Testis (tissue), 2 donors: ENCODE measurements at regions not wholly inside any gene's neighbourhood (a gene's known extent, or its start where the extent isn't known, plus 50 kb on each side); places are given as distances from the start of the nearest gene placed in this dataset.

Source experiments
- DNase-seq: peaks from one replicate; pipeline ENCODE4 v3.0.0-alpha.2; 2019
- H3K27ac ChIP-seq, 2 donors: fragments of 200-600 bp; sonication (generic); one replicate each; pipeline ENCODE4 v1.5.1; 2019
- H3K27me3 ChIP-seq: fragments of 200-600 bp; sonication (generic); one replicate; pipeline ENCODE4 v1.5.1; 2019
- H3K36me3 ChIP-seq: fragments of 200-600 bp; sonication (generic); one replicate; pipeline ENCODE4 v1.5.1; 2017; ENCODE audit warnings: low read depth; ENCODE audit errors: missing control alignments
- H3K4me1 ChIP-seq: fragments of 200-600 bp; sonication (generic); one replicate; pipeline ENCODE4 v1.5.1; 2019
- H3K4me3 ChIP-seq, 2 donors: fragments of 200-600 bp; sonication (generic); one replicate each; pipeline ENCODE4 v1.5.1; 2017 to 2019
- H3K9me3 ChIP-seq: fragments of 200-600 bp; sonication (generic); one replicate; pipeline ENCODE4 v1.5.1; 2017
- POLR2A ChIP-seq: fragments of 450-650 bp; IDR thresholded peaks from one replicate; pipeline ENCODE4 v1.6.1; 2017; ENCODE audit warnings: antibody characterized with exemption, mild to moderate bottlenecking, moderate library complexity
- WGBS, 2 donors: methylation state at CpG; one replicate each; pipeline ENCODE4 v1.1.5; 2018; 5-methylcytosine and 5-hydroxymethylcytosine counted together
- intact Hi-C: fragments of 100-400 bp; cut with DNase I; formaldehyde crosslinking; loops from one replicate; pipeline ENCODE4 v1.15.1; 2023; ENCODE audit warnings: low total_unique reads
- TF ChIP-seq, protein P1 (sequence below), 3 experiments: fragments of 450-650 bp in 2 of 3; fragments of 200-600 bp in 1 of 3; sonication (generic) in 1 of 3; IDR thresholded peaks; one replicate each; pipeline ENCODE4 v1.5.1; 2016 to 2019; ENCODE audit warnings: antibody characterized with exemption in 3 of 3, mild to moderate bottlenecking in 2 of 3, moderate library complexity in 1 of 3

DNA sequence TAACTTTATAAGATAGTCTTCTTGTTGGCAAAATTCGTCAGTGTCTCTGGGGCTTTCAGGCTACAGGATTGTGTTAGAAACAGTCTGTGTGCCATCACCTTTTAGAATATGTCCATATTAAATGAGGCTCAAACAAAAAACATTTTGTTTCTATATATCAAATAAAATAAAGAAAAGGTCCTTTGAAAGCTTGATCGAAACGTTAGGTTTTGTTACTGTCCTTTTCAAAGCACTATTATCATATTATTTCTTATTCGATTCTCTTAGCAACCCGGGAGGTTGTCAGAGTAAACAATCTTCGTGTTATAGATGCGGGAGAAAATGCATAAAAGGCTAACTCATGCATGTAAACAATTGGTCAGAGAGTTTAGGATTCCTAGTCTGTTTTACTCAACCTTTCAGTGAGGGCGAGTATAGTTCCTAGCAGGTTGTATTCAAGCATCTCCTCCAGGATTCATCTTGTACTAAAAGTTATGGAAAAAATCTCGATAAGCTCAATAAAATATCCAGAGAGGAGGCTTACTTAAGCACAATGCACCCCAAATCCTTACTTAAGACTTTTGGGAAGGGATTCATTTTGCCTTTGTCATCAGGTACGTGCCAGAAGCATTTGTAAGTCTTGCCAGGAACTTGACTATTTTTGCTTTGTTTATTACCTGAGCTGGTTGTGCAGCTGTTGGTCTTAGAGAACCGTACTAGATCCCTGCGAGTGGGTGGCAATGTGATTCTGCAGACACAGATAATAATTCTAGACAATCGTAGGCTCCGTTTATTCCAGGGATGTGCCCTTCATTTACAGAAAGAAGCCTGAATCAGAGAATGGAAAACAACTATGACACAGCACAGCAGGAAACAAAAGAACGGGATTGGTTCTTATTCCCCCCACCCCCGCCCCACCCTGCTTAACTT lies 159.6 kb upstream of the ZNF217 start:
- no peaks in the 10 kb centered on the region for H3K36me3 ChIP-seq
- H3K4me1 ChIP-seq, result peaks cover 7% of the 10 kb centered on the region
- 81 to 82% methylated on average over 16 of the region's 16 CpGs for WGBS, 2 donors
- H3K9me3 ChIP-seq, result no peaks in the 10 kb centered on the region
- H3K4me3 ChIP-seq, result no peak overlapping the region
- intact Hi-C loops, result no loop called here
- no peak for DNase-seq
- no peak overlapping the region for H3K27ac ChIP-seq
- H3K27me3 ChIP-seq, result no peaks in the 10 kb centered on the region
- TF ChIP-seq POLR2A, result no peak
- TF ChIP-seq, protein P1, sequence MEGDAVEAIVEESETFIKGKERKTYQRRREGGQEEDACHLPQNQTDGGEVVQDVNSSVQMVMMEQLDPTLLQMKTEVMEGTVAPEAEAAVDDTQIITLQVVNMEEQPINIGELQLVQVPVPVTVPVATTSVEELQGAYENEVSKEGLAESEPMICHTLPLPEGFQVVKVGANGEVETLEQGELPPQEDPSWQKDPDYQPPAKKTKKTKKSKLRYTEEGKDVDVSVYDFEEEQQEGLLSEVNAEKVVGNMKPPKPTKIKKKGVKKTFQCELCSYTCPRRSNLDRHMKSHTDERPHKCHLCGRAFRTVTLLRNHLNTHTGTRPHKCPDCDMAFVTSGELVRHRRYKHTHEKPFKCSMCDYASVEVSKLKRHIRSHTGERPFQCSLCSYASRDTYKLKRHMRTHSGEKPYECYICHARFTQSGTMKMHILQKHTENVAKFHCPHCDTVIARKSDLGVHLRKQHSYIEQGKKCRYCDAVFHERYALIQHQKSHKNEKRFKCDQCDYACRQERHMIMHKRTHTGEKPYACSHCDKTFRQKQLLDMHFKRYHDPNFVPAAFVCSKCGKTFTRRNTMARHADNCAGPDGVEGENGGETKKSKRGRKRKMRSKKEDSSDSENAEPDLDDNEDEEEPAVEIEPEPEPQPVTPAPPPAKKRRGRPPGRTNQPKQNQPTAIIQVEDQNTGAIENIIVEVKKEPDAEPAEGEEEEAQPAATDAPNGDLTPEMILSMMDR (IDR thresholded peaks at IDR 0.05), result no peak

DNA sequence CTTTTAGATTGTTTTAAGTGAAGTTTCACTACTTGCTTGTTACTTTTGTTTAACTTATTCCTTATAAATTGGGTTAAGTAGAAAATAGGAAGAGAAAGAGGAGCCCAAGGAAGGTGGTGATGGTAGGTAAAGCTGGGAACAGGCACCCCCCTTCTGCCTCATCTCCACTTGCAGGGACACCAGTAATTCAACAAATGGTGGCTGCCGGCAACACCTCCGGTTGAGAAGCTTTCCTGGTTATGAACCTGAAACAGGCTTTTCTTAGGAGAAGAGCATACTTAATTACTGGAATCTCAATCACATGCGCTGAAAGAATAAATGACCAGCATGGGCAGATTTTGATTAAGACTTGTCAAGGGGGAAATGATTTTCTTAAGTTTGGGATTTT lies 158.9 kb upstream of the ZNF217 start:
- no peak overlapping the region for H3K27ac ChIP-seq
- 81 to 91% methylated on average over 3 of the region's 3 CpGs for WGBS, 2 donors

DNA sequence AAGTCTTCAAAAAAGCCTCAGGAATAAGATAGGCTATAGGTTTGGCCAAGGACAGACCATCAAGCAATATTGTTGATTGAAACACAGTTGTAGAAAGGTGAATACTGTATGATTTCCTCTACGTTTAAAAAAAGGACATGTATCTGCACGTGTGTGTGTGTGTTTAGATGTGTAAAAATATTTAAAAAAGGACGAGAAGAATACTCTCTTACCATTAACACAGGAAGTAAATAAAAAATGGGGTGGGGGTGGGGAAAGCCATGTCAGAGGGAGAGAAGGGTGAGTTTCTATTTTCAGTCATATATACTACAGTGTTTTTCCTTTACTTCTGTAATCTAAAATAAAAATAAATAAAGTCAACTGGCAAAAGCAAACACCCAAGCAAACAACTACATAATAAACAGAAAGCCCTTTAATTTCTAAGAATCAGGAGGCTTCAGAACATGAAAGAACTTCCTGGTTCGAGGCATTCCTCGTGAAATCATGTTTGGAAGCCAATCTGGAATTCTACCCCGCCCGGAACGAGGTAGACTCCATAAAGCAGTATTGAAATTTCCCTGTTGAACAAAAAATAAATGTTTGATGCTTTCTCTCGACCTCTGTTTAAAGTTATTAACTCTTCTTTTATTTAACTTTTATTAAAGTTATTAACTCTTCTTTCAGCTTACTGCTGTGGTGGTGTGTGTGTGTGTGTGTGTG lies 158.1 kb upstream of the ZNF217 start:
- H3K27me3 ChIP-seq, result no peaks in the 10 kb centered on the region
- H3K4me3 ChIP-seq, result no peak overlapping the region
- no peak for DNase-seq
- H3K36me3 ChIP-seq, result no peaks in the 10 kb centered on the region
- H3K27ac ChIP-seq, result no peak overlapping the region
- H3K4me1 ChIP-seq, result peaks cover 7% of the 10 kb centered on the region
- TF ChIP-seq, protein P1 (IDR thresholded peaks at IDR 0.05), result no peak
- no peak for TF ChIP-seq POLR2A
- H3K9me3 ChIP-seq, result no peaks in the 10 kb centered on the region
- WGBS, 2 donors, result 55 to 57% methylated on average over 9 of the region's 9 CpGs
- intact Hi-C loops, result no loop called here

More for the DNA sequence above, 158.9 kb upstream of the ZNF217 start:
- H3K4me1 ChIP-seq, result peaks cover 7% of the 10 kb centered on the region
- H3K4me3 ChIP-seq, result no peak overlapping the region
- no peaks in the 10 kb centered on the region for H3K27me3 ChIP-seq
- no peaks in the 10 kb centered on the region for H3K9me3 ChIP-seq
- H3K36me3 ChIP-seq, result no peaks in the 10 kb centered on the region
- intact Hi-C loops, result no loop called here
- no peak for DNase-seq
- no peak for TF ChIP-seq POLR2A
- TF ChIP-seq, protein P1 (IDR thresholded peaks at IDR 0.05), result no peak

DNA sequence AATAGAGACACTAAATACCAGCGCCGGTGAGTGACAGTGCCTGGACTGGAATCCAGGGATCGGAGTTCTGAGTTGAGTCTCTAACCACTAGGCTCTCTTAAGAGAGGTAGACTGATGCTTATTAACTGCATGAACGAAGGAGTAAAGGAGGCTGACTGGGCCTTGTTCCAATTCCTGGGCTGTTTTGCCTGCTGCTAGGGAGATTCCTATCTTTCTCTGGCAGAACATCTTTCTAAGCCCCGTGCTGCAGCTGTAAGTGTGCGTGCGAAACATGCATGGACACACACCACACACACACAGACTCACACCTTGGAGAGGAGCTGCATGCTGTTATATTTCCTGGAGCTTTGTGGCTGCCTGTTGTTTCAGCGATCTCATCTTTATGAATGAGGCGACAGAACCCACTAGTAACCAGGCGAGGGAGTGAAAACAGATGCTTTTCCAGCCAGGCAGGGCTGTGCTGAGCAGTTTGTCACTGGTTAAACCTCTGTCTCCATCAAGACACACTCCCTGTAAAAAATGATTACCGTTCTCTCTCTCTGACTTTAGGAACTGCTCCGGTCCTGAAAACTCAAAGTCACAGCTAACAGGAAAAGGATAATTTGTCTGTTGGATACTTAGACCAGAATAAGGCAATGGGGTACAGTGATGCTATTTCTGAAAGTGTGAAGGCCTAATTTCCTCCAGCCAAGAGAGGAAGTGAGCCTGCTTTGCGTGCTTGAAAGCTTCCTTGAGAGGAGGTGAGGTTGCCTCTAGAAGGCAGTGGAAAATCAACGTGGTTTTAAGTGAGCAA lies 157.4 kb upstream of the ZNF217 start:
- no peaks in the 10 kb centered on the region for H3K36me3 ChIP-seq
- intact Hi-C loops, result no loop called here
- H3K4me1 ChIP-seq, result peaks cover 7% of the 10 kb centered on the region
- H3K27ac ChIP-seq, result no peak overlapping the region
- TF ChIP-seq, protein P1 (IDR thresholded peaks at IDR 0.05), result no peak
- no peak for TF ChIP-seq POLR2A
- no peaks in the 10 kb centered on the region for H3K9me3 ChIP-seq
- 55 to 56% methylated on average over 11 to 14 of the region's 14 CpGs for WGBS, 2 donors
- no peak for DNase-seq
- no peaks in the 10 kb centered on the region for H3K27me3 ChIP-seq
- no peak overlapping the region for H3K4me3 ChIP-seq
